GM12875 (cell line): ENCODE measurements at regions not wholly inside any gene's neighbourhood (a gene's known extent, or its start where the extent isn't known, plus 50 kb on each side); places are given as distances from the start of the nearest gene placed in this dataset.

Experiments used
- H3K4me3 ChIP-seq: one replicate; pipeline ENCODE4 v1.5.1; 2011; ENCODE audit warnings: low read depth, low read length, control low read depth
- CTCF ChIP-seq: IDR thresholded peaks from 2 replicates; pipeline ENCODE4 v1.5.1; 2011; ENCODE audit warnings: low read depth, mild to moderate bottlenecking, control low read depth, inconsistent platforms, low read length, moderate library complexity, borderline replicate concordance; ENCODE audit not compliant: insufficient read depth

GRCh38 chr1:88239205-88239604 lies 444.9 kb upstream of the PKN2 start:
- no peak for TF ChIP-seq CTCF
- H3K4me3 ChIP-seq: no peak overlapping the region

- H3K4me3 ChIP-seq: no peak overlapping the region
- no peak for TF ChIP-seq CTCF
These were observed 436.4 kb upstream of the PKN2 start for GRCh38 chr1:88247666-88248065.

- TF ChIP-seq CTCF: no peak
- H3K4me3 ChIP-seq: no peak overlapping the region
These were observed 433.2 kb upstream of the PKN2 start for GRCh38 chr1:88250915-88251314.

- TF ChIP-seq CTCF: no peak
- no peak overlapping the region for H3K4me3 ChIP-seq
These were observed 431.3 kb upstream of the PKN2 start for GRCh38 chr1:88252745-88253144.

- H3K4me3 ChIP-seq: no peak overlapping the region
- TF ChIP-seq CTCF: no peak
These were observed 418.5 kb upstream of the PKN2 start for GRCh38 chr1:88265606-88266005.

- TF ChIP-seq CTCF: no peak
- H3K4me3 ChIP-seq: no peak overlapping the region
These were observed 418.0 kb upstream of the PKN2 start for GRCh38 chr1:88266051-88266450.

GRCh38 chr1:88272216-88272615 lies 411.9 kb upstream of the PKN2 start:
- TF ChIP-seq CTCF: no peak
- H3K4me3 ChIP-seq: no peak overlapping the region
